ENCODE measurements at regions not wholly inside any gene's neighbourhood (a gene's known extent, or its start where the extent isn't known, plus 50 kb on each side); places are given as distances from the start of the nearest gene placed in this dataset.

DNA sequence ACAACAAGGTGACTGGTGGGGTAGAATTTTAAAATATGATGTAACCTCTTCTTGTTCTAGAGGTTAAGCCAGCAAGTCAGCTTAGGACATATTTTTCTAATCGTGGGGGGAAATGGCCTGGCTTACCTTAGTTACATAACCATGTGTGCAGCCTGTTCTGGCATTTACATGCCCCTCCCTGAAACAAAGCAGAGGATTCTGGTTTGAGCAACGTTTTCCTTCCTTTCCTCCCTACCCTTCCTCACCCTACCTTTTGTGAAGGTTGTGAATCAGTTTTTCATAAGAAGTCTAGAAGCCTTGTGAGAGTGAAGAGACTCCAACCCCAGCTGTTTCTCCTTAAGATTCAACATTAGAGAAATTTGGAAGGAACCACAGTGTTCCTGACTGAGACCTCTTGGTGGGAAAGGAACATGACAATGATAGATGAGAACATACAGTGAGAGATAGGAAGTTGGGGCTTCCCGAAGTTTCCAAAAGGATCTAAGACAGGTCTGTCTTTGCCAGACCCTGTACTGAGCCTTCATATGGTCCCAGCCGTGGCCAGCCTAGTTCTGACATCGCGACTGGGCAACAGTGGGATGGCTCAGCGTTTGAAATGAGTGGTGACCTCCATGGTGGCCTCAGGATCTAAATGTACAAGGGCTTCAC is 365.2 kb downstream of the SPATA31D1 start:
- peaks cover 0 to 2% of the 10 kb centered on the region in 2 donors for H3K4me1 Mint-ChIP-seq

GRCh38 chr9:82354279-82354659 is 365.7 kb downstream of the SPATA31D1 start:
- H3K4me1 Mint-ChIP-seq: peaks cover 0 to 2% of the 10 kb centered on the region in 2 donors
- peaks cover 0 to 4% of the 10 kb centered on the region in 2 donors for H3K27me3 Mint-ChIP-seq
- H3K27ac Mint-ChIP-seq: no peak overlapping the region
- H3K36me3 Mint-ChIP-seq: no peaks in the 10 kb centered on the region
- H3K4me3 Mint-ChIP-seq: no peak overlapping the region
- DNase-seq (no peak), ATAC-seq (replicated peaks) (no peak)
- H3K9me3 Mint-ChIP-seq: no peaks in the 10 kb centered on the region

More for the DNA sequence above, 365.2 kb downstream of the SPATA31D1 start:
- ATAC-seq (replicated peaks) (no peak), DNase-seq (no peak)
- H3K36me3 Mint-ChIP-seq: peaks cover 0 to 2% of the 10 kb centered on the region in 2 donors
- H3K27me3 Mint-ChIP-seq: peaks cover 0 to 4% of the 10 kb centered on the region in 2 donors
- H3K9me3 Mint-ChIP-seq: peaks cover 0 to 2% of the 10 kb centered on the region in 2 donors
- no peak overlapping the region for H3K4me3 Mint-ChIP-seq
- H3K27ac Mint-ChIP-seq: no peak overlapping the region

DNA sequence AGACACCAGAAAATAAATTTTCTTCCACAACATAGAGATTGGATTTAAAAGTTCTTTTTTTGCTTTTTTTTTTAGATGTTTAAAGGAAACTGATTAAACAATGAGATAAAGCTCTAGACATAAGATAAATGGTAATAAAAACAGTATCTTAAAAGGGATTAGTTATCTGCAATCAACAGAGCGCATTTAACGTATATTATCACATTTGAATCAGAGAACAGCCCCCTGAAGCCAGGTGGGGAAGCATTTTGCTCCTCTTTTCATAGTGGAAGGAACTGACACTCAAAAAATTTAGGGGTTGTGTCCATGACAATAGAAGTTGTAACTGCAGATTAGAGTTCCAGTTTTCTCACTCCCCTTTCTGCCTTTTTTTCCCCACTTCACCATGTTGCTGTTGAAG is 367.6 kb downstream of the SPATA31D1 start:
- Mint-ChIP-seq H3K36me3 (no peaks in the 10 kb centered on the region), H3K27me3 (peaks cover 0 to 4% of the 10 kb centered on the region in 2 donors), H3K4me1 (peaks cover 0 to 2% of the 10 kb centered on the region in 2 donors), H3K4me3 (no peak overlapping the region), H3K9me3 (no peaks in the 10 kb centered on the region), H3K27ac (no peak overlapping the region)
- no peak for DNase-seq
- no peak for ATAC-seq (replicated peaks)

DNA sequence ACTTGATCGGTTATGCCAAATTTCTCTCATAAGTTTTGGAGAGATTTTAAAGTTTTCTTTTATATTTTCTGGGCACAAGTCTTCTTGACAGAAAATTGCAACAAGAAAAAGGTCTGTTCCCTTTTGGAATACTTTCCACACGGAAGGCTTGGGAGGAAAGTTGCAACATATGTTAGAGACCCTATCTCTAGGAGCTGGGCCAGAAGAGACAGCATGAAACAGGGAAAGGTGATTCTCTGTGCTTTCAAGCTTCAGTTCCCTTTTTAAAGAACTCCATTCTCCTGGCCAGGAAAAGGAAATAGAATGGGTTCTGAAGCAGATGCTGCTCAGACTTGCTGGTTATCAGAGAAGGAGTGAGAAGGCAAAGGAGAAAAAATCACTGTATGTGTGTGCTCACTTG is 368.3 kb downstream of the SPATA31D1 start:
- no peak overlapping the region for H3K27ac Mint-ChIP-seq
- DNase-seq (no peak), ATAC-seq (replicated peaks) (no peak)
- H3K9me3 Mint-ChIP-seq: no peaks in the 10 kb centered on the region
- no peaks in the 10 kb centered on the region for H3K36me3 Mint-ChIP-seq
- peaks cover 0 to 4% of the 10 kb centered on the region in 2 donors for H3K27me3 Mint-ChIP-seq
- peaks cover 0 to 2% of the 10 kb centered on the region in 2 donors for H3K4me1 Mint-ChIP-seq
- no peak overlapping the region for H3K4me3 Mint-ChIP-seq

DNA sequence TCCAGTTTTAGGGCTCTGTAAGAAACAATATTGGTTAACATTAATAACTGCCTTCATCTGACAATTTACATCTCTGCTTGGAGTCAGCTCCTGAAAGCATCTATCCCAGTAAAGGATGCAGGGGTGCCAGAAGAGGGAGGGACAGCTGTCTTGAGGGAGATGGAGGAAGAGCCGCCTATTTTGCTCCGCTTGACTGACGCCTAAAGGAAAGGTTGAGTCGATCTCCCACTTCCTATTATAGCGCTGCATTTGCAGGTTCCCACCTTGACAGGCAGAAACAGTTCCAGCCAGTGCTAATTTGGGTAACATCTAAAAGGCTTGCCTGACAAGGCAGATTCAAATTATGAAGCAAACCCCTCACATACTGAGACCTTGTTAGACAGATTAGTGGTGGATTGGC is 374.6 kb downstream of the SPATA31D1 start:
- no peaks in the 10 kb centered on the region for H3K36me3 Mint-ChIP-seq
- DNase-seq (no peak), ATAC-seq (replicated peaks) (no peak)
- H3K4me3 Mint-ChIP-seq: no peak overlapping the region
- H3K4me1 Mint-ChIP-seq: no peaks in the 10 kb centered on the region
- peaks cover 0 to 6% of the 10 kb centered on the region in 2 donors for H3K27me3 Mint-ChIP-seq
- no peak overlapping the region for H3K27ac Mint-ChIP-seq
- no peaks in the 10 kb centered on the region for H3K9me3 Mint-ChIP-seq

- no peaks in the 10 kb centered on the region for H3K9me3 Mint-ChIP-seq
- no peaks in the 10 kb centered on the region for H3K36me3 Mint-ChIP-seq
- H3K4me3 Mint-ChIP-seq: no peak overlapping the region
- ATAC-seq (replicated peaks) (no peak), DNase-seq (no peak)
- no peak overlapping the region for H3K27ac Mint-ChIP-seq
- H3K27me3 Mint-ChIP-seq: peaks cover 0 to 6% of the 10 kb centered on the region in 2 donors
- no peaks in the 10 kb centered on the region for H3K4me1 Mint-ChIP-seq
Measured at GRCh38 chr9:82363682-82364081, 375.1 kb downstream of the SPATA31D1 start.

- no peak overlapping the region for H3K27ac Mint-ChIP-seq
- no peak overlapping the region for H3K4me3 Mint-ChIP-seq
- no peaks in the 10 kb centered on the region for H3K36me3 Mint-ChIP-seq
- DNase-seq (no peak), ATAC-seq (replicated peaks) (no peak)
- no peaks in the 10 kb centered on the region for H3K9me3 Mint-ChIP-seq
- peaks cover 3 to 6% of the 10 kb centered on the region in 2 donors for H3K27me3 Mint-ChIP-seq
- no peaks in the 10 kb centered on the region for H3K4me1 Mint-ChIP-seq
Measured at GRCh38 chr9:82367016-82367415, 378.4 kb downstream of the SPATA31D1 start.

DNA sequence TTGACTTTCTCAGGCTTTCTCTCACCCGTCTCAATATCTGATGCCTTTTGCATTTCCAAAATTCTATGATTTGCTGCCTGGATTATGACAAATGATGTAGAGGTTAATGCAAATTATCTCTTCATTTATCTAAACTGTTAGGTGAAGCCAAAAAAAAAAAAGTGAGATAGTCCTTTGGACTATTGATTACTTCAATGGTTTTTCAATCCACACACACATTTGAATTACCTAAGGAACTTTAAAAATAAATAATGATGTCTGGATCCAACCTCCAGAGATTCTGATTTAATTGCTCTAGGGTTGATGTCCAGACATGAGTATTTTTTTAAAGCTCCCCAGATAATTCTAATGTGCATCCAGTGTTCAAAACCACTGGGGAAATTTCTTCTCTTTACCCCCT is 379.4 kb downstream of the SPATA31D1 start:
- Mint-ChIP-seq H3K4me1 (no peaks in the 10 kb centered on the region), H3K27ac (peak overlapping the region; percentile 28), H3K9me3 (no peaks in the 10 kb centered on the region), H3K4me3 (no peak overlapping the region), H3K27me3 (peaks cover 3 to 6% of the 10 kb centered on the region in 2 donors), H3K36me3 (no peaks in the 10 kb centered on the region)
- no peak for ATAC-seq (replicated peaks)
- no peak for DNase-seq

GRCh38 chr9:82369251-82369945 is 380.8 kb downstream of the SPATA31D1 start:
- Mint-ChIP-seq H3K4me1 (no peaks in the 10 kb centered on the region), H3K27me3 (peaks cover 3 to 6% of the 10 kb centered on the region in 2 donors), H3K4me3 (no peak overlapping the region), H3K36me3 (no peaks in the 10 kb centered on the region), H3K27ac (no peak overlapping the region), H3K9me3 (peaks cover 0 to 2% of the 10 kb centered on the region in 2 donors)
- DNase-seq (no peak), ATAC-seq (replicated peaks) (no peak)

- H3K4me3 Mint-ChIP-seq: no peak overlapping the region
- ATAC-seq (replicated peaks) (no peak), DNase-seq (no peak)
- H3K27me3 Mint-ChIP-seq: peaks cover 3 to 5% of the 10 kb centered on the region in 2 donors
- no peak overlapping the region for H3K27ac Mint-ChIP-seq
- H3K4me1 Mint-ChIP-seq: no peaks in the 10 kb centered on the region
- peaks cover 0 to 2% of the 10 kb centered on the region in 2 donors for H3K9me3 Mint-ChIP-seq
- no peaks in the 10 kb centered on the region for H3K36me3 Mint-ChIP-seq
Measured at GRCh38 chr9:82375041-82375440, 386.5 kb downstream of the SPATA31D1 start.

DNA sequence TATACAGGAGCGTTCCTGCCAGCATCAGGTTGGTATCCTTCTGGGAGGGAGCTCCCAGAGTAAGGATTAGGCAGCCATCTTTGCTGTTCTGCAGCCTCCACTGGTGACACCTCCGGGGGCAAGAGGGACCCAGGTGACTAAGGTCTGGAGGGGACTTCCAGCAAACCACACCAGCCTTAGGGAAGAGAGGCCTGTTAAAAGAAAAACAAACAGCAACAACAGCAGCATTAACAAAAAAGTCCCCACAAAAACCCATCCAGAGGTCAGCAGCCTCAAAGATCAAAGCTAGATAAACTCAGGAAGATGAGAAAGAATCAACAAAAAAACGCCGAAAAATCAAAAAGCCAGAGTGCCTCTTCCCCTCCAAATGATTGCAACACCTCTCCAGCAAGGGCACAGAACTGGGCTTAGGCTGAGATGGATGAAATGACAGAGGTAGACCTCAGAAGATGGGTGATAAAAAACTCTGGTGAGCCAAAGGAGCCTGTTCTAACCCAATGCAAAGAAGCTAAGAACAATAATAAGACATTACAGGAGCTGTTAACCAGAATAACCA is 388.2 kb downstream of the SPATA31D1 start:
- Mint-ChIP-seq H3K4me3 (no peak overlapping the region), H3K4me1 (no peaks in the 10 kb centered on the region), H3K9me3 (peaks cover 0 to 2% of the 10 kb centered on the region in 2 donors), H3K36me3 (no peaks in the 10 kb centered on the region), H3K27me3 (peaks cover 0 to 5% of the 10 kb centered on the region in 2 donors), H3K27ac (no peak overlapping the region)
- no peak for ATAC-seq (replicated peaks)
- no peak for DNase-seq

- Mint-ChIP-seq H3K4me1 (peaks cover 0 to 2% of the 10 kb centered on the region in 2 donors), H3K36me3 (peaks cover 0 to 4% of the 10 kb centered on the region in 2 donors), H3K9me3 (peaks cover 0 to 3% of the 10 kb centered on the region in 2 donors), H3K27me3 (peaks cover 0 to 5% of the 10 kb centered on the region in 2 donors), H3K4me3 (no peak overlapping the region), H3K27ac (no peak overlapping the region)
- ATAC-seq (replicated peaks) (no peak), DNase-seq (no peak)
Measured at GRCh38 chr9:82382887-82383616, 394.5 kb downstream of the SPATA31D1 start.

DNA sequence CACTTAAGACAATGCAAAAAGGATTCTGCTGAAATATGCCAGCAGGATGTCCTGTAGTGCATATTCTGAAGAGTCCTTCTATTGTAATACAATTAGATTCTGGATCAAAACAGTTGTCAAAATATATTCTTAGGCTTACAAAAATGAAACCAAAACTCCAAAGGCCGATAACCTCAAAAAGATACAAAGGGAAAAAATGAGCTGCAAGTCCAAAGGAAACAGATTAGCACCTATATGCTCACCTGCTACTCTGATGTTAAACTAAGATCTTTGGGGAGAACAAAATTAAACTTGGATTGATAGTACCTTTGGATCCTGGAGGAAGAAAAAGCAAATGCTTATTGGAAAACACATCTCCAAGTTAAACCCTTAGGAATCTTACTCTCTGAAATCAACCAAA is 397.1 kb downstream of the SPATA31D1 start:
- no peak overlapping the region for H3K4me3 Mint-ChIP-seq
- peaks cover 0 to 6% of the 10 kb centered on the region in 2 donors for H3K27me3 Mint-ChIP-seq
- DNase-seq (no peak), ATAC-seq (replicated peaks) (no peak)
- H3K9me3 Mint-ChIP-seq: peaks cover 5 to 11% of the 10 kb centered on the region in 2 donors
- H3K27ac Mint-ChIP-seq: no peak overlapping the region
- peaks cover 0 to 2% of the 10 kb centered on the region in 2 donors for H3K4me1 Mint-ChIP-seq
- H3K36me3 Mint-ChIP-seq: peaks cover 2 to 9% of the 10 kb centered on the region in 2 donors

DNA sequence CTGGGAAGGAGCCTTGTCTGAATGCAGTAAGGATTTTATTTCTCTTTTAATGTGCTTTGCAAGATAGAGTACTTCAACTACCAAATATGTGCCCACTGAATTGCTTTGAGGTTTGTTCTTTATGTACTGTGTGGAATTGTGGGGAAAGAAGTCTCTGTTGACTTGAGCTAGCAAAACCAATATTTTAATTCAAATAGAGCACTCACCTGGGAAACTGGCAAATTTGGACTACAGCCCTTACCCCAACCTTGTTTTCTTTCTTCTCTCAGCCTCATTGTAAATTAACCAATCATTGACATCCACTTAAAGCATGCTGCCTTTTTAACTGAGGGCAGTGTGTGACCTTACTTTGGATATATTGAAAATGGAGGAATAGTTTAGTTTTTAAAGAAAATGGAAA is 409.0 kb downstream of the SPATA31D1 start:
- ATAC-seq (replicated peaks) (no peak), DNase-seq (no peak)
- Mint-ChIP-seq H3K27ac (no peak overlapping the region), H3K36me3 (no peaks in the 10 kb centered on the region), H3K9me3 (no peaks in the 10 kb centered on the region), H3K4me3 (no peak overlapping the region), H3K27me3 (no peaks in the 10 kb centered on the region), H3K4me1 (no peaks in the 10 kb centered on the region)

Measured in stimulated activated naive B cell treated with anti-CD40 and anti-IgM and Interleukin-4, amounts not matched to agents 10 μg/mL and 1 μg/mL and 100 μg/mL, for 72 hours (primary cell).